Fibroblast of the conjunctiva (primary cell): ENCODE measurements at regions not wholly inside any gene's neighbourhood (a gene's known extent, or its start where the extent isn't known, plus 50 kb on each side); places are given as distances from the start of the nearest gene placed in this dataset.

ENCODE experiments used
- DNase-seq: peaks from one replicate; pipeline ENCODE4 v3.0.0-alpha.2; 2010; ENCODE audit warnings: low read depth

GRCh38 chr15:39454189-39454986 lies 126.5 kb upstream of the THBS1 start:
- DNase-seq, result peak; percentile 55

- peak; percentile 82 for DNase-seq
Measured at GRCh38 chr15:39455471-39455991, 125.3 kb upstream of the THBS1 start.

- DNase-seq, result no peak
Measured at GRCh38 chr15:39456159-39456558, 124.7 kb upstream of the THBS1 start.

- DNase-seq, result no peak
Measured at GRCh38 chr15:39456582-39457330, 124.1 kb upstream of the THBS1 start.

GRCh38 chr15:39458131-39458530 lies 122.7 kb upstream of the THBS1 start:
- DNase-seq, result no peak

- DNase-seq, result no peak
Measured at GRCh38 chr15:39459548-39459947, 121.3 kb upstream of the THBS1 start.

GRCh38 chr15:39460748-39461147 lies 120.1 kb upstream of the THBS1 start:
- no peak for DNase-seq

- DNase-seq, result no peak
Measured at GRCh38 chr15:39461536-39462130, 119.2 kb upstream of the THBS1 start.

GRCh38 chr15:39462691-39463090 lies 118.2 kb upstream of the THBS1 start:
- no peak for DNase-seq

- DNase-seq, result no peak
Measured at GRCh38 chr15:39465843-39466749, 114.8 kb upstream of the THBS1 start.

GRCh38 chr15:39466750-39467105 lies 114.2 kb upstream of the THBS1 start:
- no peak for DNase-seq

- no peak for DNase-seq
Measured at GRCh38 chr15:39468331-39468730, 112.5 kb upstream of the THBS1 start.

- DNase-seq, result no peak
Measured at GRCh38 chr15:39468828-39469227, 112.1 kb upstream of the THBS1 start.

GRCh38 chr15:39471785-39472574 lies 108.9 kb upstream of the THBS1 start:
- DNase-seq, result no peak

GRCh38 chr15:39472621-39473297 lies 108.1 kb upstream of the THBS1 start:
- peak; percentile 85 for DNase-seq

GRCh38 chr15:39473298-39473947 lies 107.5 kb upstream of the THBS1 start:
- no peak for DNase-seq

- DNase-seq, result no peak
Measured at GRCh38 chr15:39474657-39475056, 106.2 kb upstream of the THBS1 start.

GRCh38 chr15:39478996-39479395 lies 101.9 kb upstream of the THBS1 start:
- no peak for DNase-seq

- no peak for DNase-seq
Measured at GRCh38 chr15:39479911-39480310, 101.0 kb upstream of the THBS1 start.

- DNase-seq, result no peak
Measured at GRCh38 chr15:39482459-39482858, 98.4 kb upstream of the THBS1 start.
